ENCODE measurements at regions not wholly inside any gene's neighbourhood (a gene's known extent, or its start where the extent isn't known, plus 50 kb on each side); places are given as distances from the start of the nearest gene placed in this dataset.

DNA sequence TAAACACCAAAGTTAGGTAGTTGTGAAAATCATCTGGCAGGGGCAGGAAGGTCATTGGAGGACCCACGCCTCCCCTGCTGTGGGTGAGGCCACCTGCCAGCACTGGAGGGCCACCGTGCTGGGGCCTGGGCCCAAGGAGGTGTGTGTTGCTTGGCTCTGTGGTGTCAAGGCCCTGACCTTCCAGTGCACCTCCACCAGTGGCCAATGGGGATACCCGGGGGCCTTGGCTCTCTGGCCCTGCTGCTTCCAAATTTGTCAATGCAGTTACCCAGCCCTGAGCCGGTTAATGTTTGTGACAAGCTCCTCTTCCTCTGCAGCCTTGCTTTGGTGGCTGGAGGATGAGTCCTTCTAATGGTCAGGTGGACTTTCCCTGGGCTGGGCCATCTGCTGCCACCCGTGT is 150.2 kb downstream of the KLF13 start:
- 68% methylated on average over 5 of the region's 5 CpGs for WGBS
- intact Hi-C loops (cut with DNase I), result no loop called here
- Histone ChIP-seq H3K36me3 (no peaks in the 10 kb centered on the region), H3K27me3 (replicated peaks; ENCODE audit: insufficient read depth) (no peaks in the 10 kb centered on the region), H3K4me3 (no peak overlapping the region), H3K9me3 (no peaks in the 10 kb centered on the region), H3K4me1 (replicated peaks) (no peaks in the 10 kb centered on the region), H3K27ac (no peak overlapping the region)
- TF ChIP-seq POLR2A (IDR thresholded peaks at IDR 0.05) (no peak), POLR2AphosphoS5 (IDR thresholded peaks at IDR 0.05) (no peak)
- TF ChIP-seq, protein P1, sequence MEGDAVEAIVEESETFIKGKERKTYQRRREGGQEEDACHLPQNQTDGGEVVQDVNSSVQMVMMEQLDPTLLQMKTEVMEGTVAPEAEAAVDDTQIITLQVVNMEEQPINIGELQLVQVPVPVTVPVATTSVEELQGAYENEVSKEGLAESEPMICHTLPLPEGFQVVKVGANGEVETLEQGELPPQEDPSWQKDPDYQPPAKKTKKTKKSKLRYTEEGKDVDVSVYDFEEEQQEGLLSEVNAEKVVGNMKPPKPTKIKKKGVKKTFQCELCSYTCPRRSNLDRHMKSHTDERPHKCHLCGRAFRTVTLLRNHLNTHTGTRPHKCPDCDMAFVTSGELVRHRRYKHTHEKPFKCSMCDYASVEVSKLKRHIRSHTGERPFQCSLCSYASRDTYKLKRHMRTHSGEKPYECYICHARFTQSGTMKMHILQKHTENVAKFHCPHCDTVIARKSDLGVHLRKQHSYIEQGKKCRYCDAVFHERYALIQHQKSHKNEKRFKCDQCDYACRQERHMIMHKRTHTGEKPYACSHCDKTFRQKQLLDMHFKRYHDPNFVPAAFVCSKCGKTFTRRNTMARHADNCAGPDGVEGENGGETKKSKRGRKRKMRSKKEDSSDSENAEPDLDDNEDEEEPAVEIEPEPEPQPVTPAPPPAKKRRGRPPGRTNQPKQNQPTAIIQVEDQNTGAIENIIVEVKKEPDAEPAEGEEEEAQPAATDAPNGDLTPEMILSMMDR (IDR thresholded peaks at IDR 0.05), result no peak
- DNase-seq (ENCODE audit: low spot score), result no peak

GRCh38 chr15:31477301-31477700 is 150.7 kb downstream of the KLF13 start:
- H3K4me3 ChIP-seq, result no peak overlapping the region
- no peak overlapping the region for H3K27ac ChIP-seq
- no peaks in the 10 kb centered on the region for H3K4me1 ChIP-seq (replicated peaks)
- 84% methylated on average over 4 of the region's 4 CpGs for WGBS
- intact Hi-C loops (cut with DNase I), result no loop called here
- H3K9me3 ChIP-seq, result no peaks in the 10 kb centered on the region
- no peaks in the 10 kb centered on the region for H3K36me3 ChIP-seq
- no peak for DNase-seq (ENCODE audit: low spot score)
- peaks cover 2% of the 10 kb centered on the region for H3K27me3 ChIP-seq (replicated peaks; ENCODE audit: insufficient read depth)
- TF ChIP-seq POLR2AphosphoS5 (IDR thresholded peaks at IDR 0.05), result no peak
- TF ChIP-seq, protein P1 (IDR thresholded peaks at IDR 0.05), result no peak
- no peak for TF ChIP-seq POLR2A (IDR thresholded peaks at IDR 0.05)

- no peaks in the 10 kb centered on the region for H3K9me3 ChIP-seq
- H3K36me3 ChIP-seq, result no peaks in the 10 kb centered on the region
- H3K27ac ChIP-seq, result no peak overlapping the region
- H3K4me3 ChIP-seq, result no peak overlapping the region
- no peak for DNase-seq (ENCODE audit: low spot score)
- 81% methylated on average over 8 of the region's 8 CpGs for WGBS
- H3K4me1 ChIP-seq (replicated peaks), result no peaks in the 10 kb centered on the region
- H3K27me3 ChIP-seq (replicated peaks; ENCODE audit: insufficient read depth), result peaks cover 2% of the 10 kb centered on the region
- intact Hi-C loops (cut with DNase I), result no loop called here
- TF ChIP-seq, protein P1 (IDR thresholded peaks at IDR 0.05), result no peak
- TF ChIP-seq POLR2AphosphoS5 (IDR thresholded peaks at IDR 0.05) (no peak), POLR2A (IDR thresholded peaks at IDR 0.05) (no peak)
Observed at GRCh38 chr15:31477851-31478701, 151.4 kb downstream of the KLF13 start.

DNA sequence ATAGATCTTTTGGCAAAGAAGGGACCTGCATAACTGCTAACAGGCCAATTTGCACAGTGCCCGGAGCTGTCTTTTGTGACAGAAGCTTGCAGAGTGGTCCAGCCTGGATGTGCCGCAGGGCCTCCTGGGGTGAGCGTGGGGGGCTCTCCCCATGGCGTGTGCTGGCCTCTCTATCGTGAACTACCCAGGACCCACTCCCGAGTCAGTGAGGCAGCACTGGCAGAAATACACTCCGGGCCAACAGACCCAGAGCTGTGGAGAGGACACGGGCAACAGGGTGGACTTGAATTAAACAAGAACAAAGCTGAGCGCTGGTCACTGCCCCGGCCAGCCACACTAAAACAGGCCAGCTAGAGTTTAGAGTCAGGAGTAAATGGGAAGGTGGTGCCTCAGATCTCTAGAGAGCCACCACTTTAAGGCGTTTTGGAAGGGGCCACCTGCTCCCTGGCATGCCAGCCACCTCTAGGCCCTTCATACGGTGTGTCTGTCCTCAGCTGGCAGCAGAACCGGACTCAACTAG is 152.1 kb downstream of the KLF13 start:
- WGBS, result 87% methylated on average over 13 of the region's 13 CpGs
- Histone ChIP-seq H3K9me3 (no peaks in the 10 kb centered on the region), H3K27me3 (replicated peaks; ENCODE audit: insufficient read depth) (peaks cover 2% of the 10 kb centered on the region), H3K27ac (no peak overlapping the region), H3K4me1 (replicated peaks) (no peaks in the 10 kb centered on the region), H3K4me3 (no peak overlapping the region), H3K36me3 (no peaks in the 10 kb centered on the region)
- intact Hi-C loops (cut with DNase I), result no loop called here
- DNase-seq (ENCODE audit: low spot score), result no peak
- TF ChIP-seq POLR2A (IDR thresholded peaks at IDR 0.05) (no peak), POLR2AphosphoS5 (IDR thresholded peaks at IDR 0.05) (no peak)
- TF ChIP-seq, protein P1 (IDR thresholded peaks at IDR 0.05), result no peak

All from prostate gland (tissue), 2 donors.